Keratinocyte (primary cell): ENCODE measurements at regions not wholly inside any gene's neighbourhood (a gene's known extent, or its start where the extent isn't known, plus 50 kb on each side); places are given as distances from the start of the nearest gene placed in this dataset.

Experiments
- DNase-seq: peaks from one replicate; pipeline ENCODE4 v3.0.0-alpha.2; 2011; ENCODE audit warnings: low read depth, missing footprints, low spot score
- FAIRE-seq: peaks from 2 replicates; lab custom pipeline; 2011; peaks lifted over from hg19 to GRCh38; lab: Jason Lieb, UNC
- H2AFZ ChIP-seq: 2 replicates; pipeline ENCODE4 v1.6.0; 2012; ENCODE audit warnings: low read length, control low read depth, inconsistent platforms; ENCODE audit not compliant: control insufficient read depth
- H3K27ac ChIP-seq: 2 replicates; pipeline ENCODE4 v1.5.1; 2011; ENCODE audit warnings: low read length; ENCODE audit not compliant: control insufficient read depth, insufficient read depth
- H3K27me3 ChIP-seq: 3 replicates; pipeline ENCODE4 v1.6.0; 2011; ENCODE audit warnings: low read length; ENCODE audit not compliant: control insufficient read depth, insufficient read depth; ENCODE audit errors: extremely low read depth
- H3K36me3 ChIP-seq, 2 experiments: 2 replicates in 1 of 2; 3 replicates in 1 of 2; pipeline ENCODE4 v1.5.1; 2011; ENCODE audit warnings: low read length in 2 of 2, mild to moderate bottlenecking in 1 of 2; ENCODE audit not compliant: control insufficient read depth in 2 of 2, insufficient read depth in 2 of 2; ENCODE audit errors: extremely low read depth in 1 of 2
- H3K4me1 ChIP-seq: 3 replicates; pipeline ENCODE4 v1.5.1; 2011; ENCODE audit warnings: low read length; ENCODE audit not compliant: control insufficient read depth, insufficient read depth; ENCODE audit errors: extremely low read depth
- H3K4me2 ChIP-seq: 3 replicates; pipeline ENCODE4 v1.6.0; 2011; ENCODE audit warnings: low read depth, low read length; ENCODE audit not compliant: control insufficient read depth, insufficient read depth; ENCODE audit errors: extremely low read depth
- H3K4me3 ChIP-seq, 3 experiments: fragments of 200-600 bp in 1 of 3; sonication (generic) in 1 of 3; 2 replicates in 2 of 3; 3 replicates in 1 of 3; pipeline ENCODE4 v1.5.1; 2011 to 2016; ENCODE audit warnings: low read length in 3 of 3, mild to moderate bottlenecking in 3 of 3, control low read depth in 2 of 3, inconsistent platforms in 1 of 3, low read depth in 1 of 3, mixed read lengths in 1 of 3, mixed run types in 1 of 3, moderate library complexity in 1 of 3; ENCODE audit not compliant: control insufficient read depth in 2 of 3, insufficient read depth in 2 of 3; ENCODE audit errors: extremely low read depth in 1 of 3
- H3K79me2 ChIP-seq: 2 replicates; pipeline ENCODE4 v1.6.0; 2012; ENCODE audit warnings: low read length; ENCODE audit not compliant: control insufficient read depth, insufficient read depth
- H3K9ac ChIP-seq: 3 replicates; pipeline ENCODE4 v1.6.0; 2011; ENCODE audit warnings: low read length; ENCODE audit not compliant: control insufficient read depth, insufficient read depth; ENCODE audit errors: extremely low read depth
- H3K9me1 ChIP-seq: 3 replicates; pipeline ENCODE4 v1.6.0; 2011; ENCODE audit warnings: low read length; ENCODE audit not compliant: control insufficient read depth, insufficient read depth; ENCODE audit errors: extremely low read depth
- H3K9me3 ChIP-seq: 2 replicates; pipeline ENCODE4 v1.5.1; 2012; ENCODE audit warnings: low read depth, low read length; ENCODE audit not compliant: control insufficient read depth
- H4K20me1 ChIP-seq: 3 replicates; pipeline ENCODE4 v1.6.0; 2011; ENCODE audit warnings: low read length; ENCODE audit not compliant: control insufficient read depth, insufficient read depth; ENCODE audit errors: extremely low read depth
- CTCF ChIP-seq, 3 experiments: IDR thresholded peaks in 1 of 3; conservative IDR thresholded peaks in 1 of 3; optimal IDR thresholded peaks in 1 of 3; 2 replicates in 2 of 3; 3 replicates in 1 of 3; pipeline versions ENCODE3 to v1.5.1; 2011; ENCODE audit warnings: low read length in 3 of 3, mild to moderate bottlenecking in 3 of 3, moderate library complexity in 2 of 3, control low read depth in 1 of 3, inconsistent platforms in 1 of 3; ENCODE audit not compliant: insufficient read depth in 2 of 3; ENCODE audit errors: extremely low read depth in 1 of 3
- EZH2 ChIP-seq: IDR thresholded peaks from one replicate; pipeline ENCODE4 v1.6.1; 2012; ENCODE audit warnings: inconsistent platforms, mild to moderate bottlenecking, low read length, moderate library complexity
- dilution Hi-C: fragments of 300-500 bp; cut with MboI; formaldehyde crosslinking; loops from one replicate; pipeline ENCODE4 v1.7.0; 2020; ENCODE audit warnings: low sequenced_read_pairs; ENCODE audit not compliant: extremely low pct_ligation_motif_present

GRCh38 chr20:60509407-60509806 is 551.2 kb downstream of the CDH26 start:
- Histone ChIP-seq H3K9me1 (no peaks in the 10 kb centered on the region), H3K9ac (no peak overlapping the region), H3K36me3 (no peaks in the 10 kb centered on the region), H3K27ac (no peak overlapping the region), H3K79me2 (no peaks in the 10 kb centered on the region), H3K4me3 (no peak overlapping the region), H3K4me2 (no peak overlapping the region), H4K20me1 (no peaks in the 10 kb centered on the region), H2AFZ (no peak overlapping the region), H3K9me3 (no peaks in the 10 kb centered on the region), H3K4me1 (peaks cover 14% of the 10 kb centered on the region), H3K27me3 (peaks cover 5% of the 10 kb centered on the region)
- FAIRE-seq: no peak
- dilution Hi-C loops: no loop called here
- no peak for DNase-seq
- TF ChIP-seq EZH2 (no peak), CTCF (optimal IDR thresholded peaks at IDR 0.05 in 1 of 3, IDR thresholded peaks at IDR 0.05 in 1 of 3, conservative IDR thresholded peaks at IDR 0.05 in 1 of 3; ENCODE audit: extremely low read depth in 1 of 3, insufficient read depth in 2 of 3, low read length in 3 of 3) (no peak)

GRCh38 chr20:60510356-60510755 is 552.1 kb downstream of the CDH26 start:
- H4K20me1 ChIP-seq: no peaks in the 10 kb centered on the region
- H3K4me2 ChIP-seq: no peak overlapping the region
- H3K4me1 ChIP-seq: peaks cover 14% of the 10 kb centered on the region
- H3K9ac ChIP-seq: no peak overlapping the region
- no peaks in the 10 kb centered on the region for H3K9me1 ChIP-seq
- dilution Hi-C loops: no loop called here
- no peak overlapping the region for H3K27ac ChIP-seq
- no peak for FAIRE-seq
- no peaks in the 10 kb centered on the region for H3K36me3 ChIP-seq
- H3K27me3 ChIP-seq: peaks cover 5% of the 10 kb centered on the region
- no peak overlapping the region for H3K4me3 ChIP-seq
- H2AFZ ChIP-seq: no peak overlapping the region
- no peak for DNase-seq
- TF ChIP-seq CTCF (optimal IDR thresholded peaks at IDR 0.05 in 1 of 3, IDR thresholded peaks at IDR 0.05 in 1 of 3, conservative IDR thresholded peaks at IDR 0.05 in 1 of 3; ENCODE audit: extremely low read depth in 1 of 3, insufficient read depth in 2 of 3, low read length in 3 of 3) (no peak), EZH2 (no peak)
- no peaks in the 10 kb centered on the region for H3K79me2 ChIP-seq
- no peaks in the 10 kb centered on the region for H3K9me3 ChIP-seq
